Endothelial cell of umbilical vein (primary cell): ENCODE measurements at regions not wholly inside any gene's neighbourhood (a gene's known extent, or its start where the extent isn't known, plus 50 kb on each side); places are given as distances from the start of the nearest gene placed in this dataset.

Experiments
- CTCF ChIP-seq, 2 donors: IDR thresholded peaks; 1 replicate in 1 of 2; 2 replicates in 1 of 2; pipeline ENCODE4 v1.5.1; 2011; ENCODE audit warnings: low read length in 2 of 2, mild to moderate bottlenecking in 2 of 2, moderate library complexity in 2 of 2, control low read depth in 1 of 2, inconsistent platforms in 1 of 2, low read depth in 1 of 2; ENCODE audit not compliant: insufficient read depth in 1 of 2; ENCODE audit errors: extremely low read depth in 1 of 2
- EZH2 ChIP-seq: IDR thresholded peaks from 2 replicates; pipeline ENCODE4 v1.6.1; 2012; ENCODE audit warnings: borderline replicate concordance, low read depth, mild to moderate bottlenecking, moderate library complexity, low read length, inconsistent platforms; ENCODE audit not compliant: severe bottlenecking
- FOS ChIP-seq: IDR thresholded peaks from 2 replicates; pipeline ENCODE4 v1.6.1; 2011; ENCODE audit warnings: mild to moderate bottlenecking, low read length, moderate library complexity, borderline replicate concordance; ENCODE audit not compliant: insufficient read depth
- GATA2 ChIP-seq: IDR thresholded peaks from 2 replicates; pipeline ENCODE4 v1.7.0; 2011; ENCODE audit warnings: low read depth, mild to moderate bottlenecking, moderate library complexity, mixed read lengths, low read length; ENCODE audit not compliant: insufficient read length, insufficient read depth
- MAX ChIP-seq: IDR thresholded peaks from 2 replicates; pipeline ENCODE4 v1.6.1; 2011; ENCODE audit not compliant: insufficient read depth, insufficient read length
- MYC ChIP-seq: IDR thresholded peaks from one replicate; pipeline ENCODE4 v1.6.1; 2011; ENCODE audit warnings: mild to moderate bottlenecking, low read depth, low read length
- POLR2A ChIP-seq: IDR thresholded peaks from 2 replicates; pipeline ENCODE4 v1.6.1; 2012; ENCODE audit warnings: low read depth, mild to moderate bottlenecking, control low read depth, low read length
- POLR2AphosphoS5 ChIP-seq: IDR thresholded peaks from 2 replicates; pipeline ENCODE4 v1.6.1; 2012; ENCODE audit warnings: low read depth, mild to moderate bottlenecking, control low read depth, low read length, moderate library complexity; ENCODE audit not compliant: insufficient read depth

GRCh38 chr1:199373139-199373538, 654.4 kb upstream of the NR5A2 start:
- TF ChIP-seq POLR2A (no peak), MYC (no peak), CTCF (IDR thresholded peaks at IDR 0.05; ENCODE audit: extremely low read depth in 1 of 2, insufficient read depth in 1 of 2, low read depth in 1 of 2, low read length in 2 of 2) (no peak), POLR2AphosphoS5 (no peak), GATA2 (no peak), EZH2 (no peak), MAX (no peak), FOS (no peak)
